UCSD-AML1 (cell line): ENCODE measurements at regions not wholly inside any gene's neighbourhood (a gene's known extent, or its start where the extent isn't known, plus 50 kb on each side); places are given as distances from the start of the nearest gene placed in this dataset.

ENCODE experiments used
- DNase-seq: peaks from one replicate; lab custom pipeline; 2025; ENCODE audit not compliant: unreplicated experiment; lab: John Stamatoyannopoulos, UW

DNA sequence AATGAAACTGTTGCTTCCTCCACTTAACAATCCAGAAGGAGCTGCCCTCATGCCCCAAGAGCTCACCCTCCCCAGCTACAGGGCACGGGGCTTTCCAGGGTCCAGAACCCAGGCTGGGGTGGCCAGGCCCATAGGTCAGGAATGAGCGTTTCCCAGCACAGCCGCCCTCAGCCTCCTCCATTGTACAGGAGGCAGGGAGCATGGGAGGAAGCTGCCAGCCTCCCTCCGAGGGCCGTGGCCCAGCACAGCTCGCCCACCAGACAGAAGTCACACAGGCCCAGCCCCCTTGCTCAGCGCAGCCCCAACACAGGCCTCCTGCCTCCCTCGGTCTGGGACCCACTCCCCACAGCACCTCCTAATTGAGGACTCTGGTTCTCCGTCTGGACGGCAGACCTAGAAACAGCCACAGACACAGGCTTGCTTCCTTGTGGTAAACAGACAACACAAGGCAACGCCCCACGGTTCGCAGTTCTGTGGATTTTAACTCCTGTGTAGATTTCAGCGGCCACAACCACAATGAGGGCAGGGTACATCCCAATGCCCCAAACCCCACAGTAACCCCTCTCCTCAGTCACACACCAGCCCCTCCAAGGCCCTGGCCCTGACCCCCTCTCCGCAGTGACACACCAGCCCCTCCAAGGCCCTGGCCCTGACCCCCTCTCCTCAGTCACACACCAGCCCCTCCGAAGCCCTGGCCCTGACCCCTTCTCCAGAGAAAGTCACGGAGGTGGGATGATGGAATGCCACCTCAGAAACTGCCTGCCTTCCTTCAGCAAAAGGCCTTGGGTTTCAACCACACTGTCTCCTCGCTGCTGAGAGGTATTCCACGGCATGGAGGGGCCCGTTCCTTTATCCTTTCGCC, 173.5 kb downstream of the DLL1 start:
- DNase-seq: no peak

- DNase-seq: no peak
Observed at GRCh38 chr6:170116636-170117035, 174.2 kb downstream of the DLL1 start.

- DNase-seq: no peak
Observed at GRCh38 chr6:170114956-170115855, 175.7 kb downstream of the DLL1 start.

DNA sequence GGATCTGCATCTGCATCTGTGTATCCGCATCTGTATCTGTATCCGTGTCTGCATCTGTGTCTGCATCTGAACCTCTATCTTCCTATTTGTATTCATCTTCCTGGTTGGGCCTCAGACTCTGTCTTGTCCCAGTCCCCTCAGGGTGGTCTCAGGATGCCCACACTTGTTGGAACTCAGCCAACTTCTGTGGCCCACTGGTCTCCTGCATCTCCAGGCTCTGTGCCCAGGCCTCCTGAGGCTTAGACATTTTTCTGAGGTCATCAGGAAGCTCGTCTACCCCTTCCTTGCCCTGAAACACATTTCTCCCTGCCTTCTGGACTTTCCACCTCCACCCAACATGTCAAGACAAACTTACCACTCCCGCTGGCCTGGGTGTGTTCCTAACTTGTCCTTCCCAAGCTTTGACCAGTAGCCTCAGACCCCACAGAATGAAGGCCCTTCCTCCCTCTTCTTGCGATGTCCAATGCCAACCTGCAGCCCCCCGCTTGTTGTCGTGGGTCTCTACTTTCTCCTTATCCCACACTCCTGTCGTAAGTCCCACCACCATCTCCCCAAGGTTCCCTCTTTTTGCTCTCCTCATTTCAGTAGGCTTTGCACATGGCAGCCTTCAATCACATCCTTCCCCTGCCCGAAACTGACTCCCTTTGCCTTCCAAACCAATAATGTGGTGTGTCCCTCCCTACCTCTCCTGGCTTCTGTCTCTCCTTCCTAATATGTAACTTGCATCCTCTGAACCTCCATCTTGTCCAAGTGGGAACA, 176.5 kb downstream of the DLL1 start:
- DNase-seq: no peak

DNA sequence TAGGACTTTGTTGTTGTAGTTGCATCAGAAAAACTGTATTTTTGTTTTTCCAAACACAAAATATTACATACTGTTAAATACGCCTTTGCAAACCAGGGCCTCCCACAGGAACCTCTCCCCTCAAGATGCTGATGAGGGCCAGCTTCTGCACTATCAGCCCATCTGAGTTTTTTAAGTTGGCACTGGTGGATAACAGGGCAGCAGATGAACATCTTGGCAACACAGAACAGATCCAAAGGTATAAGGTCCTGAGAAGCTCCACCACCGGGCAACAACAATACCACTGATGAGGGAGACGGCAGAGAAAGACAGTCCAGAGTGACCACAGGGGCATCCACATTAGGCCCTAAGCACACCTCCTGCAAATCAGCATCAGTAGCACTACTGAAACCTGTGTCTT, 177.7 kb downstream of the DLL1 start:
- DNase-seq: no peak

DNA sequence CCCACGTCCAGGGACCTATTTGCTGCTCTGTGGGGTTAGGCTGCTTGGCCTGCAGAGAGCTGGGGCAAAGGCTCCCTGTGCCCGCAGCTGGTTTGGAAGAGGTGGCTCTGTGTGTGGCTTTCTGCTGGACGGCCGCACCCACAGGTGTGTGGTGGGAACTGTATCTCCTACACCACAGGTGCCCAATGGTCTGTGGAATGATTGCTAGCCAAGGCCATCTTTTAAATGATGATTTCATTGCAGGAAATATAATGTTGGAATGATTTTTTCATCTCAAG, 178.4 kb downstream of the DLL1 start:
- DNase-seq: no peak

DNA sequence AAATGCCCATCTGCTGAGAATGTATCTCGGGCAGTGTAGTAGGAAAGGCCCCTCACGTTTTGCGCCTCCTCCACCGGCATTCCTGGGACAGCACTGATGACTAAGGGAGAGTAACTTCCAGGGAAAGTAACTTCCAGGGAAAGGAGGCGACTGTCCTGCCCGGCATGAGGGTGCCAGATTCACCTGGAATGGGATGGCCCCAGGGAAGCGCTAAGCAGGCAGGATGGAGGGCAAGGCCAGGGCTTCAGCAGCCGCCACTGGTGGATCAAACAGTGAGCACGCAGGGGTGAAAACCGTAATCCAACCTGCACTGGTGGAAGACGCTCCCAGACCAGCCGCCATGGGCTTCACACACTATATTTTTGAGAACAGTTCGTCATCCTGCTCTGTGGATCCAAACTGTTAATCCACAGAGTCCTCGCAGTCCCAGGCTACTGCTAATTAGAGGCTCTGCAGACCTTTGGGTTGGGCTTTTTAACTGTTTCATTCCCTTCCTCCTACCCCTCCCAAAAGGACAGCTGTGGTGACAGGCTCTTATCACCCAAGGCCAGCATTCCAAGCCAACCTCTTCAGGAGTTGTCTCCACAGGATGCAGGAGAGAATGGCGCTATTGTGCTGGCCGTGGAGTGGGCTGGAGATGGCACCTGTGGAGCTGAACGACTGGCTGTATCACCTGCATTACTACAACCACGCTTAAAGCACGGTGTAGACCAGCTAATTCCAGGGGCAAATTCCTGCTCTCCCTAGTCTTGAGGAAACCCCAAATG, 178.9 kb downstream of the DLL1 start:
- DNase-seq: no peak

- DNase-seq: no peak
Observed at GRCh38 chr6:170111141-170111664, 179.7 kb downstream of the DLL1 start.

GRCh38 chr6:170110201-170111140, 180.4 kb downstream of the DLL1 start:
- no peak for DNase-seq

DNA sequence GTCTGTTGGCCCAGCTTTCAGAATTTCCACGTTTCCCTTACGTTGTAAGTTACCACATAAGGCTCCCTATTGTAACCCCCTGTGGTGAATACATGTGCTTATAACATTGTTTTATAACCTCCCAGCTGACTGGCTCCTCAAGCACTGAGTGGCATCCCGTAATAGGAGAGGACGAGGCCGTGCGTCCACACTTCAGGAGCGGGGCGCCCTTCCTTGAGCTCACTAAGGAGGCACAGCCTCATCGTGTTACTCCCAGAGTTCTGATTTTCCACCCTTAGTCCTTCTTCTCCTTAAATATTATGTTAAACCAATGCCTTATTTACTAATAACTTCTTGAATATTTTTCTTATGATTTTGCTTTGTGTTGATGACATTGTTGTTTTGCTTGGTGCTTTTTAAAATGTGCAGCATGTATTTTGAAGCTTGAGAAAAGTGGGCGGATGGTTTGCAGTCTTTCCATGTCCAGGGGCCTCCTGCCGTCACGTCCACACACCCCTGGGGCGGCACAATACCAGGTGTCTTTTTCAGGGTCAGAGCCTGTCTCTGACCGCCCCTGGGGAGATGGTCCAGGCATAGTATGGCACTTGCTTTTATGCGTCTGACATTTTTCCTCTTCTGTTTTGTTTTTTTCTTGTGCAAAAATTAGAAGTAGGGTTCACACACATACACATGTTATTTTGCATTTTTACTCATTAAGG, 181.8 kb downstream of the DLL1 start:
- no peak for DNase-seq

GRCh38 chr6:170108456-170108855, 182.4 kb downstream of the DLL1 start:
- no peak for DNase-seq

- no peak for DNase-seq
Observed at GRCh38 chr6:170107606-170108222, 183.2 kb downstream of the DLL1 start.

- no peak for DNase-seq
Observed at GRCh38 chr6:170106906-170107525, 183.9 kb downstream of the DLL1 start.

- no peak for DNase-seq
Observed at GRCh38 chr6:170102582-170103481, 188.0 kb downstream of the DLL1 start.

DNA sequence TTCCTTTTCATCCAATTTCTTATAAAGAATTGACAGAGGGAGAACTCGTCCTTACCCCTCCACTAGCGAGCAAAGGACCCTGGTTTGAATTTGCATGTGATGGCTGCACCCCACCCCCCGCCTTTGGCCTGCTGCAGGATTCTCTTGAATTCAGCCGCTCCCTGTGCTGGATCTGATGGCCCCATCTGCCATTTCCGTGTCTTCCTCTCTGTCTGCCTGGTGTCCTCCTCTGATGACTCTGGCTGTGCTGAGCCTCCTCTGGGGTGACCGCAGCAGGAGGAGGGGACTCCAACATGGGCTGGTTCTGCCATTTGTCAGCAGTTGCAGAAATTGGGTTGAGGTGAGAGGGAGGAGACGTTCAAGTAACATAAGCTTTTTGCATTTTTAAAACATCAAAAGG, 188.8 kb downstream of the DLL1 start:
- DNase-seq: no peak

GRCh38 chr6:170101281-170102035, 189.4 kb downstream of the DLL1 start:
- DNase-seq: no peak
